NCI-H146 treated with DMSO at 0.1 percent for 48 hours (cell line): ENCODE measurements at regions not wholly inside any gene's neighbourhood (a gene's known extent, or its start where the extent isn't known, plus 50 kb on each side); places are given as distances from the start of the nearest gene placed in this dataset.
"Not testable (repeated sequence)": the region's sequence is repeated elsewhere in the genome, so short reads cannot be mapped to it uniquely, and the experiment has no call there.

Experiments
- DNase-seq: peaks from one replicate; lab custom pipeline; 2025; ENCODE audit not compliant: unreplicated experiment; lab: John Stamatoyannopoulos, UW

DNA sequence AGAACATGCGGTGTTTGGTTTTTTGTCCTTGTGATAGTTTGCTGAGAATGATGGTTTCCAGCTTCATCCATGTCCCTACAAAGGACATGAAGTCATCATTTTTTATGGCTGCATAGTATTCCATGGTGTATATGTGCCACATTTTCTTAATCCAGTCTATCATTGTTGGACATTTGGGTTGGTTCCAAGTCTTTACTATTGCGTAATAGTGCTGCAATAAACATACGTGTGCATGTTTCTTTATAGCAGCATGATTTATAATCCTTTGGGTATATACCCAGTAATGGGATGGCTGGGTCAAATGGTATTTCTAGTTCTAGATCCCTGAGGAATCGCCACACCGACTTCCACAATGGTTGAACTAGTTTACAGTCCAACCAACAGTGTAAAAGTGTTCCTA lies 471.6 kb upstream of the MEIS1 start:
- DNase-seq: not testable (repeated sequence)

DNA sequence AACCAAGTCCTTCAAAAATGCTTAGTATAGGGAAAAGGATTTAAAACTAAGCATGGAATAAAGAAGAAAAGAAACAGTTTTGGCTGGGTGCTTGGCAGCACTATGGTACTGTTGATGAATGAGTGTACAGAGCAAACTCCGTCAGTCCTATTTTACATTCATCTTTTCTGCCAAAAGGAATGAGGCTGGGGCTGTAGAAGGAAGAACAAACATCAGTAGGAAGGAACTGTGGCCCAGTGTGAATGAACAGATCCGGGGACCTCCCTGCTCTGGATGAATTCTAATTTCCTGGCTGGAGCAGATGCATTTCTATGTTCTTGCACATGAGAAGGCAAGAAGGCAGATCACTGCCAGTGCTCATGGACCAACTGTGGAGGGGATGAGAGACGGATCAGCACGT lies 474.0 kb upstream of the MEIS1 start:
- no peak for DNase-seq

DNA sequence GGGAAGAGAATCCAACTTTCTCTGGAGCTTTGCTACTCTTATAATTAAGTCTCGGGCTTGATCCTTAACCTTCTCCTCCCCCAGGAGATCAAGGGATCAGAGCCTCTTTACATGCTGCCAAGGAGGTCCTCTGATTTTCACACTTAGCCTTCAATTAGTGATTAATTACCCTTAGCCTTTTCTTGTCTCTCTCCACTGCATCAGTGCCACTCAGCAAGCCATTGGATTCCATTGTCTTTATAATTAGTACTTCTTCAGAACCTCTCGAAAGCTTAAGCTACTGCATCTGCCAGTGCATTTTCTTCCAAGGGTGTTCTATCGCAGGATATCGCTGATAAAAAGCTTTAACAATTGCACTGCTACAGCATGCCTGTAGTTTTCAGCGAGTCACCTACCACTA lies 477.0 kb upstream of the MEIS1 start:
- no peak for DNase-seq

DNA sequence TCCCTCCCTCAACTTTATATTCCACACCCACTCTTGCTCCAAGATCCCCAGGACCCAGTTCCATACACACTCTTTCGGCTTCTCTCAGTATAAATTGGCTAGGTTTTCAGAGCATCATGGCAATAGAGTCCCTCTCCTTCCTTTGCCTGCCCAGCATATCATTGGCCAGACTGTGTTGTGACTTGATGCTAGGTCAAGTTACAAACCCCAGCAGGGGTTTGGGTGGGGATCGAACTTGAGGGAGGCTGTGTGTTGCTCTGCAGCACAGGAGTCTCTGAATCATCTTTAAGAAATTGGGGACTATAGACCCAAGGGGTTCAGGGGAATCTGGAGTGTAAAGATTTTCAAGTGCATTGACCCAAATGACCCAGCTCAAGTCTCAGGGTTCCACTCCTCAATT lies 477.5 kb upstream of the MEIS1 start:
- no peak for DNase-seq

DNA sequence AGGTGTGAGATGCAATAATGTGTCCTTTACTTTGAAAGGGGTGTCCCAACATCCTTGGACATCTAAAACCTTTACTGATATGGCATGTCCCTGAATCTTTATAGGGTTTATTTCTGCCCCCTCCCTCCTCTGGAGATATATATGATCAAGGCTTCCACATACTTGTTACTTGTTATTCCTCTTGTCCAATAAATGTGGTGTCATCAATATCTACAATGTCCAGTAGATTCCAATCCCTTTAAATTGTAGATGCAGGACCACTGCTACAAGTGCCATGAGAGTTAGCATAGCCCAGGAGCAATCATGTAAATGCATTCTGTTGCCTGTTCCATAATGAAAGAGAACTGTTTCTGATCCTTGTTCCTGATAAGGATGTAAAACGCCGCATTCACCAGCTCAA lies 479.7 kb upstream of the MEIS1 start:
- no peak for DNase-seq

DNA sequence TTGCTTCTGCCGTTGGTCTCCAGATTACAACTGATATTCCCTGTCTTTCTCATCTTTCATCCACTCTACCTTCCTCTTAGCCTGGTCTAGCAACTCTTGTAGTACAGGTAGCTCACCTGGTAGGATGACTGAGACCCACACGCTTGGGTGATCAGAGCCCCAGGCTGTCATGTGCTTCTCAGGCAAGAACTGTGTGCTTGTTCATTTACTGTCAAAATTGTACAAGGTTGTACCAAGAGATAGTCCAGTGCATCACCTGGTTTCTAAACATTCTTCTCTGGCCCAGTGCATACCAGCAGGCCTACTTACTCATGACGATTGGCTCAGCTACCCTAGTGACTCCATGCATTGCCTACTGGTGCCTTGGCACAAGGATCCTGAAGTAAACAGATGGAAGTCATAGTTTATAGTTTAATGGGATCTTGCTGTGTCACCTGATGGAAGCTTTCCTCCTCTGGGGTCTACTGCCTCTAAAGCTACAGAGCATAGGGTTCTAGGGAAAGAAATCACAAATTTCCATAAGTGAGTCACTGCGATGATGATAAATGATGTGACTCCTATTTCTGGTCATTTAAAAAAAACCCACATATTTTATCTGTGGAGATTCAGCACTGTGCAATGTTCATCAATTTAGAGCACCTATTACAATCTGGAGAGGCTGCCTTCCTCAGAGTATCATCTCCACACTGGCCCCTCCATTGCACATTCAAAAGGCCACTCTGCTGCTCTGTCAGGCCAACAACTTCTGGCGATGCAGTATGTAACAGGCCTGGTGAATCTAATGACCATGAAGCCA lies 481.8 kb upstream of the MEIS1 start:
- DNase-seq: no peak

DNA sequence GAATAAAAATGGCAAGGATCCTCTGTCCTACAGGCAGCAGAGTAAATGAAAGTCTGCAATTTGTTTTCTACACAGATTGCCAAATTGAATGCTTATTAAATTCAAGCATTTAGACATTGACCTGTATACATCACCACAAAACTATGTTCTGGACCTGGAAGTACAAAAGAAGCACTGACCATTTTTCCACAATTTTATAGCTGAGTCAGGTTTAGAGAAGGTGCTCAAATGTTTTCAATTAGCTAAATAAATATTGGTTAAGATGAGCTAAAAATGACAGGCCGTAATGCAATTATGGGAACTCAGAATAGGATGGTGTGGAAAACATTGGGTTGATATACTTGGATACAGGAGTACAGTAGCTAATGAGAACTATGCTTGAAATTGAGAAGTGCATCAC lies 490.7 kb upstream of the MEIS1 start:
- no peak for DNase-seq

DNA sequence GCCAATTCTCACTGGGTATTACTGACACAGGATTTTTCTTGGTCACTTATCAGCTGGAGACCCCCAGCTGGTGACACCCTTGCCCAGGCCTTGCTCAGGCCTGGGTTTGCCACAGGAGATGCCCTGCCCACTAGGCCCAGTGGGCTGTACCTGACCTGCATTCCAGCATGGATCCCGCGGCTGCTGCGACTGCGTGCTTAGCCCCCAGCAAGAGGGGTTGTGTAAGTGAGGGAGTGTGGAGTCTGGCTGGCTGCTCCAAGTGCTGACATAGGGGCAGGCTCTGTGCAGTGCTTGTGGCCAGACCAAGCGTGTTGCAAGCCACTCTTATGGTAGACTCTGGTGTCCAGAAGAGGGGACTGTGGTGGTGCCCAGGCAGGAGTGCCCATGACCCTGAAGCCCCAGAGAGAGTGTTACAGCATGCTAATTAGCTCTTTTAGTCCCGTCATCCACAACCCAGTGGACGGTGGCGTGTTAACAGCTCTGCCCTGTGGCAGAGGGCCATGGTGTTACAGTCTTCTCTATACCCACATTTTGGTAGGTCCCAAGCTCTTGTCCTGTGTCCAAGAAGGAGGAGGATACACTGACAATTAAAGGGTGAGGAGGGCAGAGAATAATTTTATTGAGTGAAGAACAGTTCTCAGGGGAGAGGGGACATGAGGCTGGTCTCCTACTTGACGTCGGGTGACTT lies 491.7 kb upstream of the MEIS1 start:
- no peak for DNase-seq

DNA sequence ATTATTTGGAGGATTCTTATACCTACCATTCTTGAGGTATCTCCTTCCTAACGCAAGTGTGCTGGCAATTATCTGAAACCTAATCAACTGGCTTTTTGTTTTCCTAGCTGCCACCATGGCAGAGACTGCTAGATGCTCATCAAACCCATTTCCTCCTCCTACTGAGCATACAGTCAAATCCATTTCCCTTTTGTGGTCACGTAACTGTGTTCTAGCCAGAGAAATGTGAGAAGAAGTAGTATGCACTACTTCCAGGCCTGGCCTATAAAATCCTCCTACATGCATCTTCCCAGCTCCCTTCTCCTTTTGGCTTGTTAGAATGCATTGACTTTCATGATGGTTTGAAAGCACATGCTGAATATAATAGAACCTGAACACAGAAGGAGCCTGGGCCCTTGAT lies 494.1 kb upstream of the MEIS1 start:
- DNase-seq: no peak

DNA sequence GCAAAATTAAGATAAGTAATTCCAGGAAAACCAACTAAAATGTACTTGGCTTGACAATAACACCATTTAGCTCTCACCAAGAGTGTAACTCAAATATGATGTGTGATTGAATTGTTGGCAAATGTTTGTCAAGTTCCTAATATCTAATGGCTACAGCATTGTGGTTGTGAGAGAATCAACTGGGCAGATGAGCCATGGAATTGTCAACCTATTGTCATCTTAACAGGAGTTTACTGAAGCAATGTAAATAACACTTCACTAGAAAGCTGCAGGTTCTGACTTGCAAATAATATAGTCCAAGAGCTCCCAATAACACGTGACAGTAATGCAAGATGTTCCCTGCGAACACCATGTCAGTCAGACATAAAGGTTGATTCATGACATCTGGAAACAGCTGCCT lies 495.2 kb upstream of the MEIS1 start:
- DNase-seq: peak; percentile 25

DNA sequence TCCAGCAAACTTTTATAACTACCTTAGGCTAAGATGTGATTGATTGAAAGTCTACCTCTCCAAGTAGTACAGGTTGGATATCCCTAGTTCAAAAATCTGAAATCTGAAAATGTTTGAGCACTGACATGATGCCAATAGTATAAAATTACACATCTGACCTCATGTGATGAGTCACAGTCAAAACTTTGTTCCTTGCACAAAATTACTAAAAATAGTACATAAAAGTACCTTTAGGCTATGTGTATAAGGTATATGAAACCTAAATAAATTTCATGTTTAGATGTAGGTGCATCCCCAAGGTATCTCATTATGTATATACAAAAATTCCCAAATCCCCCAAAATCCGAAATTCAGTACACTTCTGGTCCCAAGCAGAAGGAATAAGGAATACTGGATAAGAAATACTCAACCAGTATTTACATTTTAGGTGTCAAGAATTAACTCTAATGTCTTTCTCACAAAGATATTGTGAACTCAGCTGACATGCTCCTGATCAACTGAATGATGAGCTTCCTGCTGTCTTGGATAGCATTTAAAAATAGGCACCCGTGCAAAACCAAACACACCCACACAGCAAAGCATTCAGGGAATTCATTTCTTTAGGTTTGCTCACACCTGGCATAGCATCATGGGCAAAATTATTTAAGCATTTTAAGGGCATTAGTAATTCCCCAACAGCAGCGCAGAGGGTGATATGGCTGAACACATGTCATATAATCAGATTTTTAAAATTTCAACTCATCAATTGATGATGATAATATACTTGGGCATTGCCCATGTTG lies 497.4 kb upstream of the MEIS1 start:
- DNase-seq: no peak

DNA sequence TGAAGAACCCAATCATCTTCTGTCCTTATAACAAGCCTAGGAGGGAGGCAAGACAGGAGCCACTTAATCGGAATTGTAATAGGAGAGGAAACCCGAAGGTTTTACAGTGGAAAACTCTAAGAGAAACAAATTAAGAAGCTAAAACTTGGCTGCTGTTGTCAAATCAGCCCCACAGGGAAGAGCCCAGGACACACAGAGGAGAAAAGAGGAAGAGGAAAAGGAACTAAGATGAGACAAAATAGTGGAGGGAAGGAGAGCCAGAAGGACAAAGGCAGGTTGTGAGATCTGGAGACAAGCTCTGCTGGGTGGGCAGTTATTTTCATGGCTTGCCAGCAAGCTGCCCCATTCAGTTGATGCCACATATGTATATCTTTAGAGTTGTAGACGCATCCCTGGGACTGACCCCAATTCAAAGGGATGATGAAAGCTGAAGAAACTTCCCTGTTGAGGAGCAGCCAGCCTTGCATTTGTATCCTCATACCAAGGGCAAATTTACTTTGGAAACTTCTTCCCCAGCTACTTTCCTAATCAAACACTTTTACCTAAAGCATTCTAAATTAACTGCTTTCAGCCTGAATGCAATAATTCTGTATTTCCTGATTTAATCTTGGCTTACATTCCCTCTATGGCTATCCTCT lies 499.8 kb upstream of the MEIS1 start:
- DNase-seq: no peak

DNA sequence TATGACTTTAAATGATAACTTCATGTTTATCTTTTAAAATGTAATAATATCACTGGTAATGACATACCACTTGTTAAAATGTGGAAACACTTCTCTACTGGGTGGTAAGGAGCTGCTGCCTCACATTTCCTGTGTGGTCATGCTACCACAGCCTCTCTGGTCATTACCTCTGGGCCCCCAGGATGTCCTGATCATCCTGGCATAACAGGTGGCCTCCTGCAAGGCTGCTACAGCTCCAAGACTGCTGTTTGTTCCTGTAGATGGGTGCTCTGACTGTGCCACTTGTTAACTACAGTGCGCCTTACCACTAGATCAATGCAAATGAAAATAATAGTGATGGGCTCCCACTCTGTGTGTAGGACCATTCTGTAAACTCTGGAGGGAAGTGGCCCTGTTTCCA lies 500.2 kb upstream of the SPRED2 start:
- DNase-seq: no peak

DNA sequence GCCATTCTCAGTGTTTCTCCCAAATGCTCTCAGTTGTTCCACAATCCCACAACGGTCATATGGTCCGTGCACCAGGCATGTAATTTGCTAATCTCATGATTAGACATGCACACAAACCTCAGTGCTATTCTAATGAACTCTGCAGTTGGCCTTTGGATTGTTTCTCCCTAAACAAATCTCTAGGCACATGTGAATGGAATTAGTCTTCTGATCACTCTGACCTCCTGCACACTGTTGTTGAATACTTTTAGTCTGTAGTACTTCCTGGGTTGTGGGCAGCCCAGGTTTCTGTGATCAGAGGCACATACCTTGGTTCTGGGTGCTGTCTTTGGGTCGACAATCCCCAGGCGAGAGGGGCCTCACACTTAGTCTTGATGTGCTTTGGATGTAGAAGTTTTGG lies 498.7 kb upstream of the SPRED2 start:
- DNase-seq: no peak

DNA sequence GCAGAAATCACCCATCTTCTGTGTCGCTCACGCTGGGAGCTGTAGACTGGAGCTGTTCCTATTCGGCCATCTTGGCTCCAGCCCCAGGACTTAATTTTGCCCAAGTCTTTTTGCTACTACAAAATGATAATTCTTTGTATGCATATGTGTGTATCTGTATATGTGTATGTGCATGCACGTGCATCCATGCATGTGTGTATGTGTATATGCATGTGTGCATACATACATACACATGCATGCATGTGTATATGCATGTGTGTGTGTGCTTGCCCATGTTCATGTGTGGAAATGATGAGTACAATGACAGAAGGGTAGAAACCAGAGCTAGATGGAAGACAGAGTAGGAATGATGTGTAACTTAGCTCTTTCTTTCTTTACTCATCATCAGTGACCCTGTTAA lies 497.9 kb upstream of the SPRED2 start:
- no peak for DNase-seq

DNA sequence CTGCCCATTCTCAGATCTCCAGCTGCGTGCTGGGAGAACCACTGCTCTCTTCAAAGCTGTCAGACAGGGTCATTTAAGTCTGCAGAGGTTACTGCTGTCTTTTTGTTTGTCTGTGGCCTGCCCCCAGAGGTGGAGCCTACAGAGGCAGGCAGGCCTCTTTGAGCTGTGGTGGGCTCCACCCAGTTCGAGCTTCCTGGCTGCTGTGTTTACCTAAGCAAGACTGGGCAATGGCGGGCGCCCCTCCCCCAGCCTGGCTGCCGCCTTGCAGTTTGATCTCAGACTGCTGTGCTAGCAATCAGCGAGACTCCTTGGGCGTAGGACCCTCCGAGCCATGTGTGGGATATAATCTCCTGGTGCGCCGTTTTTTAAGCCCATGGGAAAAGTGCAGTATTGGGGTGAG lies 497.3 kb upstream of the SPRED2 start:
- not testable (repeated sequence) for DNase-seq

DNA sequence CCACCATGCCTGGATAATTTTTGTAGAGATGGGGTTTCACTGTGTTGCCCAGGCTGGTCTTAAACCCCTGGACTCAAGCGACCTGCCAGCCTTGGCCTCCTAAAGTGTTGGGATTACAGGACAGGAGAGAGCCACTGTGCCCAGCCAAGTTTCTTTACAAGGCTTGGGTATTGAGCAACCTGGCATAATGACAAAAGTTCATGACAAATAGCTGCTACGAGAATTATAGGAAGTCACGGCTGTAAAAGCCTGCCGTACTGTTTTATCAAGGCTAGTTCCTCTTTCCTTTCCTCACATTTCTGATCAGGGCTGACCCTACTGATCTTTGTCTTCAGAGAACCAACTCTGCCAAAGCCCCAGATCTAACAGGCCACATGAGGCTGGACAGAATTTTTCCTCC lies 490.4 kb upstream of the SPRED2 start:
- no peak for DNase-seq

DNA sequence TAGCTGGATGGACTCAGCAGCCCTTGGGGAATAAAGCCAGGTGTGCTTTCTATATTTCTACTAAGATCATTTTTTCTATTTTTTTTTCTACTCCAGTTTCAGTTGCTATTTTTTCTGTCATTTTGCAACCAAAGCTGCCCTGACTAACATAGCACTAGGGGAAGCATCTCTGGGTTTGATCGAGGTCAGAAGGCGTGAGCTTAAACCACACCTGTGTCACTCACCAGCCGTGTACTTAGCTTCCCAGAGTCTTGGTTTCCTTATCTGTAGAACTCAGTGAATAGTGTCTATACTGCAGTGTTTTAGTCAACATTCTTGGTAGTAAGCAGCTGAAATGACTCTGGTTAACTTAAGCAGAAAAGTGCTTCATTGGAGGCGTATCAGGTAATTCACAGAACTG lies 489.6 kb upstream of the SPRED2 start:
- DNase-seq: no peak

DNA sequence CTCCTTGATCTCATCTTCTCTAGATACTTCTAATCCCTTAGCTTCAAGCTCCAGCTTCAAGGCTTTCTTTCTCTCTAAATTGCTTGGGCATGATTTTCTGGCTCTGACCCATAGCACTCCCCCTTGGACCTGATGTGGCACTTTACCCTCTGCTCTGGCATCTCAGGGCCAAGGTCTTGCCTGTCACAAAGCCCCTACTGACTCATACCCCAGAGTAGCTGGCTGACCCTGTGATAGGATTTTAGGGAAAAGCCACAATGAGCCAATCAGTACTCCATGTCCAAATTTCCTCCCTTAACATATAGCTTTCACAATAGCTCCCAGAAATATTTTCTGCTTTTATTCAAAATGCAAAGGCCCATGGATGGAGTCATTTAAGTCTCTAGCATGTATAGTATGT lies 488.7 kb upstream of the SPRED2 start:
- no peak for DNase-seq

DNA sequence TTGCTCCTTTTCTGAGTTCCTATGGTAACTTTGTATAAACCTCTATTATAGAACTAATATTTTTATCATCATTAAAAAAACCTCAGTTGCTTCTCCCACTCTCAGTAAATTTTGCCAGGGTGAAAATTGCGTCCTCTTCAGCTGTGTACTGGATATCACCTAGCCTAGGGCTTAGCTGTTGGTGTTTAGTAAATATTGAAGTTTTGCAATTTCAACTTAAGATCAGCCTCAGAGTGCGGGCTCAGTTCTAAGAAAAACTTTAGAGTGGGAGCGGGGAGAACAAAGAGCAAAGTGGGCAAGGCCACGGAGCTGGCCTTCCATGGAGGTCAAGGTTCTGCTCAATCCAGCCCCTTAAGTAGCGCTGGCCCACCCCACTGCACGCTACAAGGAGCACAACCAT lies 488.3 kb upstream of the SPRED2 start:
- DNase-seq: no peak

DNA sequence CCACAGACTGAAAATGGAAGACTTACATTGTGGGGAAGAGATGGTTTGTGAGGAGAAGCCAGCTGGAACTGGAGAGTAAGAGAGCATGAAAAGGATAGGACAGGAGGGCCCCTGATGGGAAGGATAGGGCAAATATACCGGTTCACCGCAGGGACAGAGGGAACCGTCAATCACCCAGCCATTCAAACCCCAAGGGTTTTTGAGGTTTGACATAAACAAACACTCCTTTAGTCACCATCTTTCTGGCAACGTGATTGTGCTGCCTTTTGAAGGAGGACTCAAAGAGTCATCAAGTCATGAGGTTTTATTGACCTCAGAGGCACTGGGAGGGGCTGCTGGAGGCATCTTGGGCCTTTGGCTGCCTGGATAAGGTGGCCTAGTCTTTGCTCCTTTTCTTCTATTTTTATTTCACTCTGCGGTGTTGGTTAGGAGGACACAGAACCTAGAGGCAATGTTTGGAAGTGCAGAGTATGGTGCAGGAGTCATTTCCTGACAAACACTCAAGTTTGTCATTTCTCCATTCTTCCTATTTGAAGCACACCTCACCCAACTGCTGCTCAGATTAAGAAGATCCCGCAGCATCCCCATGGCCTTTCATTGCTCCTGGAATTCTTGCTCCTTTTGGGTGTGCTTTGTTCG lies 487.3 kb upstream of the SPRED2 start:
- no peak for DNase-seq
